SU-DHL-6 (cell line): ENCODE measurements at regions not wholly inside any gene's neighbourhood (a gene's known extent, or its start where the extent isn't known, plus 50 kb on each side); places are given as distances from the start of the nearest gene placed in this dataset.

Experiments used
- H2AFZ ChIP-seq: fragments of 200-600 bp; sonication (generic); 2 replicates; pipeline ENCODE4 v1.6.1; 2014; ENCODE audit warnings: low read depth, mild to moderate bottlenecking, moderate library complexity, mixed read lengths, antibody characterized with exemption, low read length; ENCODE audit not compliant: severe bottlenecking
- H3F3A ChIP-seq: fragments of 200-600 bp; shearing (Covaris generic); 2 replicates; pipeline ENCODE4 v1.6.0; 2016; ENCODE audit warnings: antibody characterized with exemption, mild to moderate bottlenecking; ENCODE audit not compliant: insufficient read depth
- H3K27ac ChIP-seq: fragments of 200-600 bp; sonication (generic); 2 replicates; pipeline ENCODE4 v1.5.1; 2016; ENCODE audit warnings: low read depth, mild to moderate bottlenecking, low read length, moderate library complexity, mixed read lengths
- H3K27me3 ChIP-seq: fragments of 200-600 bp; sonication (generic), shearing (Covaris generic); 2 replicates; pipeline ENCODE4 v1.6.0; 2014; ENCODE audit warnings: mild to moderate bottlenecking, low read length
- H3K36me3 ChIP-seq: fragments of 200-600 bp; sonication (generic); 2 replicates; pipeline ENCODE4 v1.6.1; 2014; ENCODE audit warnings: mild to moderate bottlenecking, low read length, mixed read lengths
- H3K4me2 ChIP-seq: fragments of 300-600, 200-600 bp; shearing (Covaris generic), sonication (generic); 2 replicates; pipeline ENCODE4 v1.6.0; 2014; ENCODE audit warnings: low read length, low read depth, mild to moderate bottlenecking; ENCODE audit not compliant: poor library complexity, severe bottlenecking
- H3K4me3 ChIP-seq: fragments of 200-600 bp; sonication (generic); 2 replicates; pipeline ENCODE4 v1.5.1; 2014; ENCODE audit warnings: antibody characterized with exemption, low read length, mild to moderate bottlenecking, mixed read lengths; ENCODE audit not compliant: insufficient read depth, poor library complexity, severe bottlenecking
- H3K79me2 ChIP-seq: fragments of 200-600 bp; sonication (generic); 2 replicates; pipeline ENCODE4 v1.6.1; 2014; ENCODE audit warnings: mild to moderate bottlenecking, low read length, moderate library complexity; ENCODE audit not compliant: insufficient read depth
- H3K9ac ChIP-seq: fragments of 200-600 bp; sonication (generic); 2 replicates; pipeline ENCODE4 v1.7.0; 2014; ENCODE audit warnings: mild to moderate bottlenecking, low read length
- H3K9me2 ChIP-seq: fragments of 200-600 bp; sonication (generic); replicated peaks from 2 replicates; pipeline ENCODE4 v1.6.1; 2014; ENCODE audit warnings: low read length; ENCODE audit not compliant: insufficient read depth
- H3K9me3 ChIP-seq: fragments of 200-600 bp; sonication (generic); 2 replicates; pipeline ENCODE4 v1.6.1; 2014; ENCODE audit warnings: low read length, mixed read lengths; ENCODE audit not compliant: insufficient read depth
- H4K20me1 ChIP-seq: fragments of 200-600 bp; sonication (generic); 2 replicates; pipeline ENCODE4 v1.6.1; 2014; ENCODE audit warnings: low read depth, mild to moderate bottlenecking, antibody characterized with exemption, low read length, moderate library complexity, mixed read lengths
- EZH2phosphoT487 ChIP-seq: fragments of 200-600 bp; sonication (generic), shearing (Covaris generic); conservative IDR thresholded peaks from 2 replicates; pipeline ENCODE4 v1.6.1; 2018; ENCODE audit warnings: mild to moderate bottlenecking, antibody characterized with exemption, low read length, moderate library complexity, mixed read lengths
- TF ChIP-seq, protein P1 (sequence below): fragments of 200-600 bp; sonication (generic); IDR thresholded peaks from one replicate; pipeline ENCODE4 v1.5.1; 2017; ENCODE audit warnings: antibody characterized with exemption, mild to moderate bottlenecking, low read length, moderate library complexity; ENCODE audit not compliant: insufficient read depth, poor library complexity, severe bottlenecking

DNA sequence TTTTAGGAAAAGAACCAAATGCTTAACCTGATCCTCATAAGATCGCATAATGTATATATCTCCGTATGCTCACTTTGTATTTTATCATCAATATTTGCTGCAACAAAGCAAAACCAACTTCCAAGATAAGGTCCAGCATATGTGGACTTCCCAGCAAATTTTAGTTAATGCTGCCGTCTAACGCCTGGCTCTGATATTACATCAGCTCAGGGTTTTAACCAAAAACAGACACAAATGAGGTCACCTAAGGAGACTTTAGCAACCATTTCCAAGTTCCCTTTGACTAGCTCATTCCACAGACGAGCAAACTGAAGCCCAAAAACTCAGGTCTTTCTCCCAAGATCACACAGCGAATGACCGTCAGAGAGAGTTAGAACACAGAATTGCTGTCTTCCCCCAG lies 59.4 kb upstream of the UCN3 start:
- H3K79me2 ChIP-seq, result no peaks in the 10 kb centered on the region
- TF ChIP-seq, protein P1, sequence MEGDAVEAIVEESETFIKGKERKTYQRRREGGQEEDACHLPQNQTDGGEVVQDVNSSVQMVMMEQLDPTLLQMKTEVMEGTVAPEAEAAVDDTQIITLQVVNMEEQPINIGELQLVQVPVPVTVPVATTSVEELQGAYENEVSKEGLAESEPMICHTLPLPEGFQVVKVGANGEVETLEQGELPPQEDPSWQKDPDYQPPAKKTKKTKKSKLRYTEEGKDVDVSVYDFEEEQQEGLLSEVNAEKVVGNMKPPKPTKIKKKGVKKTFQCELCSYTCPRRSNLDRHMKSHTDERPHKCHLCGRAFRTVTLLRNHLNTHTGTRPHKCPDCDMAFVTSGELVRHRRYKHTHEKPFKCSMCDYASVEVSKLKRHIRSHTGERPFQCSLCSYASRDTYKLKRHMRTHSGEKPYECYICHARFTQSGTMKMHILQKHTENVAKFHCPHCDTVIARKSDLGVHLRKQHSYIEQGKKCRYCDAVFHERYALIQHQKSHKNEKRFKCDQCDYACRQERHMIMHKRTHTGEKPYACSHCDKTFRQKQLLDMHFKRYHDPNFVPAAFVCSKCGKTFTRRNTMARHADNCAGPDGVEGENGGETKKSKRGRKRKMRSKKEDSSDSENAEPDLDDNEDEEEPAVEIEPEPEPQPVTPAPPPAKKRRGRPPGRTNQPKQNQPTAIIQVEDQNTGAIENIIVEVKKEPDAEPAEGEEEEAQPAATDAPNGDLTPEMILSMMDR, result no peak
- no peak for TF ChIP-seq EZH2phosphoT487

DNA sequence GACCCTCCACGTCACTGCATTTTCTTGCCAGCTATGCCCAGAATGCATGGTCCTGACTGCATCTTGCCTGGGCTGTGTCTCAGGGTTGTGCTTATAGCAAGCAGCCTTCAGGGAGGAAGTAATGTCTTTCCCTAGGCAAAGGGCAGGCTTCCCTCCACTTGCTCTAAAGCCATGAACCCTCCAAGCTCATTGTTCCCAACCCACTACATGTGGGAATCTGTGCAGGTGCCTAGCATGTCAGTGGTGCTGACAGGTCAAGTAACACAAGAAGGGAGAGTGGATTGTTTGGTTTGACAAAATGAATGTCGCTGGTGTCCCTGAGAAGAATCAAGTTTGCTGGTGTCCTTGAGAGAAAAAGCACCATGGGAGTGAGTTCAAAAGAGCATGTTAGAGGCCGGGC lies 53.9 kb upstream of the UCN3 start:
- no peak overlapping the region for H3K4me2 ChIP-seq
- TF ChIP-seq EZH2phosphoT487, result no peak
- TF ChIP-seq, protein P1, result no peak

More for the DNA sequence above, 59.4 kb upstream of the UCN3 start:
- Histone ChIP-seq H3K9ac (no peak overlapping the region), H3K27me3 (no peaks in the 10 kb centered on the region), H3K27ac (no peak overlapping the region), H3K9me3 (no peaks in the 10 kb centered on the region), H3K36me3 (no peaks in the 10 kb centered on the region), H3K4me2 (no peak overlapping the region), H2AFZ (no peak overlapping the region), H4K20me1 (no peaks in the 10 kb centered on the region), H3K4me3 (no peak overlapping the region), H3K9me2 (no peaks in the 10 kb centered on the region), H3F3A (no peaks in the 10 kb centered on the region)

DNA sequence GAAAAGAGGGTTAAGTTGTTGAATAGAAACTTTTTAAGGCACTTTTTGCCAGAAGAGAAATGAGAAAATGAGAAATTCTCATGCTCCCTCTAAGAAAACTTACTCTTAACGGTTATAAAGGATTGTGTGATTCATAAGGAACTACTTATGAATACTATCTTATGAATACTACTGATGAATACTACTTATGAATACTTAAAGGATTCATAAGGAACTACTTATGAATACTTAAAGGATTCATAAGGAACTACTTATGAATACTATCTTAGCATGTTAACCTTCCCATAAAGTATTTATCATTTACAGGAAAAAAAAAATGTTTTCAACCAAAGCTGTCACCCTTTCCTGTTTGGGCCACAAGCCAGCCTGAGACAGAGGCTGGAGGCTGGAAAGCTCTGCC lies 53.1 kb upstream of the UCN3 start:
- no peak overlapping the region for H3K9ac ChIP-seq

More for the DNA sequence above, 53.9 kb upstream of the UCN3 start:
- no peaks in the 10 kb centered on the region for H3K27me3 ChIP-seq
- H2AFZ ChIP-seq, result no peak overlapping the region
- H3K9ac ChIP-seq, result no peak overlapping the region
- no peaks in the 10 kb centered on the region for H3K79me2 ChIP-seq
- H4K20me1 ChIP-seq, result no peaks in the 10 kb centered on the region
- H3K9me3 ChIP-seq, result no peaks in the 10 kb centered on the region
- H3K9me2 ChIP-seq, result no peaks in the 10 kb centered on the region
- H3F3A ChIP-seq, result no peaks in the 10 kb centered on the region
- H3K4me3 ChIP-seq, result no peak overlapping the region
- no peaks in the 10 kb centered on the region for H3K36me3 ChIP-seq
- H3K27ac ChIP-seq, result no peak overlapping the region

More for the DNA sequence above, 53.1 kb upstream of the UCN3 start:
- Histone ChIP-seq H2AFZ (no peak overlapping the region), H3F3A (no peaks in the 10 kb centered on the region), H3K4me2 (no peak overlapping the region), H3K27ac (no peak overlapping the region), H3K79me2 (no peaks in the 10 kb centered on the region), H3K4me3 (no peak overlapping the region), H4K20me1 (no peaks in the 10 kb centered on the region), H3K27me3 (no peaks in the 10 kb centered on the region), H3K9me2 (no peaks in the 10 kb centered on the region), H3K9me3 (no peaks in the 10 kb centered on the region), H3K36me3 (no peaks in the 10 kb centered on the region)
- TF ChIP-seq, protein P1, result no peak
- TF ChIP-seq EZH2phosphoT487, result no peak
